ENCODE measurements at regions not wholly inside any gene's neighbourhood (a gene's known extent, or its start where the extent isn't known, plus 50 kb on each side); places are given as distances from the start of the nearest gene placed in this dataset.
"Not testable (repeated sequence)": the region's sequence is repeated elsewhere in the genome, so short reads cannot be mapped to it uniquely, and the experiment has no call there.

- DNase-seq = no peak
Observed at GRCh38 chr2:2731101-2731815, 400.2 kb upstream of the MYT1L start.

DNA sequence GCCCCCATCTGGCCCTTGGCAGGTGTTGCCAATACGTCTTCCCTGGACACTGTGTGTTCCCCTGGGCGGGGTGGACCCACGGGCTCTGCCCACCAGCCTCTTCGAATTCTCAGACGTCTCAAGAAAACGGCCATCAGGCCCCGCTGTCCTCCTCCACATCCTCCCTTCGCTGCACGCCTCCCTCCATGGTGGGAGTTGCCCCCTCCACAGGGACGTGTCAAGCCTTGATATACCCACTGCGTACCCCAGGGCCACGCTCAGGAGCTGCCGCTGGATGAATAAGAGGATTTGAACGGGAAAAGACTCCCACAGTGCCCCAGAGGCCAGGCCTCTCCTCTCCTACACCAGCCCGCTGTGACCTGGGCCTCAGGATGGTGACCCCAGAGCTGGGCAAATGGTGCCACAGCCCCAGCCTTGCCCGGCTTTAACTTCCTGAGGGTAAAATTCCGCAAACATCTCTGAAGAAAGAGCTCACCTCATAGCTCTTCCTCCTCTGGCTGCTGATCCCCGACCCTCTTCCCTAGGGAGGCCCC lies 399.3 kb upstream of the MYT1L start:
- DNase-seq = no peak

GRCh38 chr2:2729246-2729645 lies 398.2 kb upstream of the MYT1L start:
- DNase-seq = no peak

- no peak for DNase-seq
Observed at GRCh38 chr2:2728635-2729034, 397.6 kb upstream of the MYT1L start.

DNA sequence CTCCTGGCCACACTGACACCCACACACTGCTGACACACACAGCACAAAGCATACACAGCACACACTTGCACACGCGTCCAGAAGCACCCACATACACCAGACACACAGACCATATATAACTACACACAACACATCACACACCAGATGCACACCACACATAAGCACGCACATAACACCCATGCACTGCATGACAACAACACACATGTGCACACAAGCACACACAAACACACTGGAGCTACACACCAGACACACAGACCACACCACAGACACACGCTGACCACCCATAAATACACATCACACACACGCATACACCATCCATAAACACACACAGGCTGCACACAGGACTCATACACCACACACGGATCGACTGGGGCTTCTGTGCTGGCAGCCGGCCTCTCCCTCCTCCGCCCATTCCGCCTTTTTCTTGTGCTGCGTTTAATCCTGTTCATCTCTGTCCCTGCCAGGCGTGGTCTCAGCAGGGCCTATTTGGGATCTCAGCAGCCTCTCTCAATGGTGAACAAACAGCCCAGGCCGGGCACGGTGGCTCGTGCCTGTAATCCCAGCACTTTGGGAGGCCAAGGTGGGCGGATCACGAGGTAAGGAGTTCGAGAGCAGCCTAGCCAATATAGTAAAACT lies 396.9 kb upstream of the MYT1L start:
- DNase-seq = no peak

GRCh38 chr2:2726163-2726562 lies 395.1 kb upstream of the MYT1L start:
- DNase-seq = no peak

GRCh38 chr2:2723064-2723463 lies 392.0 kb upstream of the MYT1L start:
- DNase-seq = no peak

GRCh38 chr2:2721296-2721835 lies 390.3 kb upstream of the MYT1L start:
- no peak for DNase-seq

DNA sequence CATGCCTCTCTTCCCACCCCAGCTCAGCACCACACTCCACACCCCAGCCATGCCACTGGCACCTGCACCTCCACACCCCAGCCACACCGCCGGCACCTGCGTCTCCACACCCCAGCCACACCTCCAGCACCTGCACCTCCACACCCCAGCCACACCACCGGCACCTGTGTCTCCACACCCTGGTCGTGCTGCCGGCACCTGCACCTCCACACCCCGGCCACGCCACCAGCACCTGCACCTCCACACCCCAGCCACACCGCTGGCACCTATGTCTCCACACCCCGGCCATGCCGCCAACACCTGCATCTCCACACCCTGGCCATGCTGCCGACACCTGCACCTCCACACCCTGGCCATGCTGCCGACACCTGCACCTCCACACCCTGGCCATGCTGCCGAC lies 389.7 kb upstream of the MYT1L start:
- DNase-seq = not testable (repeated sequence)

- no peak for DNase-seq
Observed at GRCh38 chr2:2720351-2720750, 389.3 kb upstream of the MYT1L start.

DNA sequence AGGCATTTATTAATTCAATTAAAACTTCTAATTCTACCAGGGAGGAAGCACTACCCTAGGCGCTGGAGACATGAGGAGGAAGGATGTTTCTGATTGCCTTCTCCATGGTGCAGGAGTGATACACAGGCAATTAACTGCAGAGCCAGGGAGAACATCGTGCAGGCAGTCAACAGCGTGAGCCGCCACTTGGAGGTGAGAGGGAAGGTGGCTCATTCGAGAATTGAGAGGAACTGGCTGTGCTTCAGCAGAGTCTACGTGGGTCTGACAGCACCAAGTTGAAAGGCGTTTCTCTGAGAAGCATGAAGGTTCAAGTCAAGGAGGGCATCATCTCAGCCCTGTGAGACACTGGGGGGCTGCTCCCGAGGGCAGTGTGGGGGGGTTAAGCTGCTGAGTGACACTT lies 388.7 kb upstream of the MYT1L start:
- DNase-seq = no peak

GRCh38 chr2:2719015-2719414 lies 387.9 kb upstream of the MYT1L start:
- DNase-seq = no peak

DNA sequence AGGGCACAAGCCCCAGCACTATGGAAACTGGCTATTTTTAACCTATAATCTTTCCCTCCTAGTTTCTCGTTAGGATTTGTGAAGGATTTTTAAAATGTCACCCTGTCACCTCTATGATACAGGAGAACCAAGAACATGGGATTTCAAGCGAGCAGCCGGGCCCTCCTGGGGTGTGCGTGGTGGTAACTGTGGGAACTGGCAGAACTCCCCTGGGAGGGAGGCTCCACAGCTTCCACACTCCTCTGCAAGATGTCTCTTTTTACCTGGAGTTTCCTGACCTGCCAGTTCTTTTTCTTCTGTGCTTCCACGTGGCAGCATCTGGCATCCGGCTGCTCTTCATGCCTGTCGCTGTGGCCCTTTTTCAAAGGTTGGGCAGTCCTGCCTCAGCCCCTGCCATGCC lies 386.3 kb upstream of the MYT1L start:
- DNase-seq = no peak

GRCh38 chr2:2716771-2717170 lies 385.7 kb upstream of the MYT1L start:
- DNase-seq = no peak

DNA sequence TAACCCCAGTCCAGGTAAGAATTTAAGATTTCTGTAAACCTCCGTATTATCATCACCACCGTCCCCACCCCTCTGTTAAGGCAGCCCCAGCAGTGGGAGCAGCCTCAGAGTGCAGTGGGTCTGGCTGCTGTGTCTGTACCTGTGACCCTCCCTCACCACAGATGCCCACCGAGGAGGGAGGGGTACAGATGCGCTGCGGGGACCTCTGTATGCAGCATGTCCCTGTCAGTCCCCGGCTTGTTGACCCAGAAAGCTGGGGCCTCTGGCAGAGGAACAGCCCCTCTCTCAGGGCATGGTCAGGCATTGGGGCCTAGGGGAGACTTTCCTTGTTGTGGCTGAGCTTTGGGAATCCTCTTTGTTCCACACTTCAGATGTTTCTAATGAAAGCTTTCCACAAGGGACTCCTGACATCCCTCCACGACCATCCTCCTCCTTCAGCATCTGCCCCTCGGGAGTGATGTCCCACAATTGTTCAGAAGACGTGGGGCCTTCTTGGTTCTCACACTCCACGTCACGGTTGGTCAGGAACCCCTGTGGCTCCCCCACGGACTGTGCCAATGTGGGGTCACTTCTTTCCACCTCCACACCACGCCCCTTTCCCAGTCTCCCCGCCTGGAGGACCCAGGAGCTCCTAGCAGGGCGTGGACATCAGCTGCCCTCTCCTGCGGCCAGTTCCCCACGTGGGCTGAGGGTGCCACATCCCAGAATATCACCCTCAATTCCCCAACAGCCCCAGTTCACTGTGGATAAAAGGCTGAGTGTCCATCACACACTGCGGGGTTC lies 384.2 kb upstream of the MYT1L start:
- no peak for DNase-seq

DNA sequence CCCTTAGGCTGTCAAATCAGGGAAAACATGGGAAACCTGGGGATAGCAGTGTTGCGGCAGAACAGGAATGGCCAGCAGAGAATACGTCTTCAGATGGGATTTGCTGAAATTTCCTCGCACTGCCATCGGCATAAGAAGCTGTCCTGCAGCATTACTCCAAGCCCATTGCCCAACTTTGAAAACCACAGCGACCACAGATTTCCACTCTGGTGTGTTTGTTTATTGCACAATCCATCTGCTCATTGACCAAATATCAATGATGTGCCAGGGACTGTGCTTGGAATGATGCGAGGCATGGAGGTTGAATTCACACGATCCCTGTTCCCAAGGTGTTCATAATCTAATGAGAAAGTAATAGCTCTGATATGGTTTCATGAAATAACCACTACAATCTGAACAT lies 383.3 kb upstream of the MYT1L start:
- no peak for DNase-seq

DNA sequence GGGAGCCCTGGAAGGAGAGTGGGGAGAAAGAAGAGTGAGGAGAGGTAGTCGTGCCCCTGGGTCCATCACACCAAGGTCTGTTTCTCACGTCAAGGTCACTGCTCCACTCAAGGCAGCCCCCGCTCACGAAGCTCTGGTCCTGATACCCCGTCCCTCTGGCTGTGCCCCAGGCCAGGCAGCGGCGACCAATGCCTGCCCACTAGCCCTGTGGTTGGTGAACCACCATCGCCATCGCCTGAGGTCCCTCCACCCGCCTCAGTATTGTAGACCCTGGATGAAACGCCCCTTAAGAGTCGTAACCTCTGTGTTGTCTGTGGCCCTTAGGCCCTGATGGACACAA lies 378.3 kb upstream of the MYT1L start:
- no peak for DNase-seq

- peak; percentile 80 for DNase-seq
Observed at GRCh38 chr2:2708575-2709430, 377.7 kb upstream of the MYT1L start.

- DNase-seq = peak; percentile 66
Observed at GRCh38 chr2:2707206-2707991, 376.3 kb upstream of the MYT1L start.

DNA sequence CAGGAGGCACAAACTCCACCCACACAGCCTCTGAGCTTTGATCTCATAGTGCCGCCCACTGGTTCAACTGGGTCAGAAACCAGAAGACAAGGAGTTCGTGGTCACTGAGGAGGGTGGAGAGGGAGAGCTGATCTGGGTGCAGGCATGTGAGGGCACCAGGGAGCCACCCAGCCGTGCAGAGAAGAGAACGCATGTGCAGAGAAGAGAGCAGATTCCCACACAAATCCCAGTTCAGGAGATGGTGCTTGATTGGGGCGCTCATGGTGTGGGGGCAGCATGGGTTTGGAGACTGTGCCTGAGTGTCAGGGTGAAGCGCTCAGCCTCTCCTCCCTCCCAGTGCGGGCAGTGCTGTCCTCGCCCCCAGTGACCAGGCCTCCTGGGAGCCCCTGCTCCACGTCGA lies 375.2 kb upstream of the MYT1L start:
- DNase-seq = no peak

- DNase-seq = no peak
Observed at GRCh38 chr2:2705871-2706270, 374.8 kb upstream of the MYT1L start.
